GM19463 (cell line): ENCODE measurements at regions not wholly inside any gene's neighbourhood (a gene's known extent, or its start where the extent isn't known, plus 50 kb on each side); places are given as distances from the start of the nearest gene placed in this dataset.
"Not testable (repeated sequence)": the region's sequence is repeated elsewhere in the genome, so short reads cannot be mapped to it uniquely, and the experiment has no call there.

Experiments
- ATAC-seq: cut with Tn5 transposase; IDR thresholded peaks from one replicate; pipeline ENCODE4 v1.9.1; 2021; ENCODE audit warnings: mild to moderate bottlenecking, moderate library complexity; ENCODE audit not compliant: unreplicated experiment

GRCh38 chr14:50014809-50015430 is 101.5 kb downstream of the VCPKMT start:
- no peak for ATAC-seq

GRCh38 chr14:50015716-50016115 is 100.7 kb downstream of the VCPKMT start:
- ATAC-seq, result no peak

GRCh38 chr14:50018201-50018932 is 98.0 kb downstream of the VCPKMT start:
- ATAC-seq, result no peak

GRCh38 chr14:50018933-50019210 is 97.5 kb downstream of the VCPKMT start:
- ATAC-seq, result no peak

GRCh38 chr14:50020184-50020583 is 96.2 kb downstream of the VCPKMT start:
- no peak for ATAC-seq

GRCh38 chr14:50020799-50021198 is 95.6 kb downstream of the VCPKMT start:
- no peak for ATAC-seq

GRCh38 chr14:50021261-50022031 is 94.9 kb downstream of the VCPKMT start:
- no peak for ATAC-seq

- no peak for ATAC-seq
Observed at GRCh38 chr14:50022661-50023060, 93.7 kb downstream of the VCPKMT start.

- ATAC-seq, result no peak
Observed at GRCh38 chr14:50023671-50024490, 92.5 kb downstream of the VCPKMT start.

GRCh38 chr14:50025073-50025472 is 91.3 kb downstream of the VCPKMT start:
- ATAC-seq, result no peak

- no peak for ATAC-seq
Observed at GRCh38 chr14:50025776-50026175, 90.6 kb downstream of the VCPKMT start.

GRCh38 chr14:50026396-50026795 is 90.0 kb downstream of the VCPKMT start:
- no peak for ATAC-seq

- ATAC-seq, result no peak
Observed at GRCh38 chr14:50027816-50028215, 88.6 kb downstream of the VCPKMT start.

- no peak for ATAC-seq
Observed at GRCh38 chr14:50028458-50028857, 87.9 kb downstream of the VCPKMT start.

GRCh38 chr14:50030036-50030435 is 86.3 kb downstream of the VCPKMT start:
- ATAC-seq, result no peak

- not testable (repeated sequence) for ATAC-seq
Observed at GRCh38 chr14:50030911-50031310, 85.5 kb downstream of the VCPKMT start.

GRCh38 chr14:50031602-50032313 is 84.6 kb downstream of the VCPKMT start:
- no peak for ATAC-seq

GRCh38 chr14:50032462-50033167 is 83.8 kb downstream of the VCPKMT start:
- not testable (repeated sequence) for ATAC-seq

- no peak for ATAC-seq
Observed at GRCh38 chr14:50035214-50035613, 81.2 kb downstream of the VCPKMT start.

GRCh38 chr14:50036211-50036610 is 80.2 kb downstream of the VCPKMT start:
- ATAC-seq, result no peak
